MV-4-11 (cell line): ENCODE measurements at regions not wholly inside any gene's neighbourhood (a gene's known extent, or its start where the extent isn't known, plus 50 kb on each side); places are given as distances from the start of the nearest gene placed in this dataset.

Experiments used
- DNase-seq: peaks from one replicate; lab custom pipeline; 2025; lab: John Stamatoyannopoulos, UW

DNA sequence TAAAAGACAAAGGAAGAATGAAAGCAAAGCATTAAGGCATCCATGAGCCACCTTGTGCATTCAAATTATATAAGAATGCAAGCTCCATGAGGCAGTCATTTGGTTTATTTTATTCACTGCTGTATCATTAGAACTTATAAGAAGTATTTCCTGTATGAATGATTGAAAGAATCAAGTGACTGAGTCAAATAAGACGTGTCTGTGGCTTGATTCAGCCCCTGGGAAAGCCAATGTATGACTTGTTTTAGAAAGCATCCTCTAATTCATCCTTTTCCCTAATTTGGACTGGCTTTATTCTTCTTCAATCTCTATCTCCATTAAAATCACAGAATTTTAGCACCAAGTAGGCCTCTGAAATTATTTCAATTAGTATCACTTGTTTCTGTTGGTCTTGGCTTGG lies 461.1 kb downstream of the LPIN1 start:
- no peak for DNase-seq

GRCh38 chr2:12210016-12210933 lies 463.8 kb downstream of the LPIN1 start:
- no peak for DNase-seq

GRCh38 chr2:12211326-12212175 lies 465.1 kb downstream of the LPIN1 start:
- DNase-seq: no peak

GRCh38 chr2:12212841-12213597 lies 466.6 kb downstream of the LPIN1 start:
- DNase-seq: no peak

DNA sequence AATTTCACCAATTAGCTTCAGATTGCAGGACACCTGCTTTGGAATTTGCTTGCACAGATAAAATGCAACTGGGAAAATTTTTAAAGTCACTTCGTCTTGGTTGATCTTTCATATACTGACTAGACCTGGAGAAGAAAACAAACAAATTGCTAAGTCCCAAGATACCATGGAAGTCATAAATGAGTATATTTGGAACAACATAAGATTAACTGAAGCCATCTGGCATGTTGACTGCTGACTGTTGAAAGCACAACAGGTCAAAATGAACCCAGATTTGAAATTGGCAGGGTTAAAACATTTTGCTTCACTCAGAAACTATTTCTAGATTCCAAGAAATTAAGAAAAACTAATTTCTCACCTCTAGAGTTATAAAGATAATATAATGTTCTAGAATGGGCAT lies 470.7 kb downstream of the LPIN1 start:
- no peak for DNase-seq

GRCh38 chr2:12219761-12220160 lies 473.3 kb downstream of the LPIN1 start:
- DNase-seq: no peak

- no peak for DNase-seq
Measured at GRCh38 chr2:12221584-12221983, 475.2 kb downstream of the LPIN1 start.

DNA sequence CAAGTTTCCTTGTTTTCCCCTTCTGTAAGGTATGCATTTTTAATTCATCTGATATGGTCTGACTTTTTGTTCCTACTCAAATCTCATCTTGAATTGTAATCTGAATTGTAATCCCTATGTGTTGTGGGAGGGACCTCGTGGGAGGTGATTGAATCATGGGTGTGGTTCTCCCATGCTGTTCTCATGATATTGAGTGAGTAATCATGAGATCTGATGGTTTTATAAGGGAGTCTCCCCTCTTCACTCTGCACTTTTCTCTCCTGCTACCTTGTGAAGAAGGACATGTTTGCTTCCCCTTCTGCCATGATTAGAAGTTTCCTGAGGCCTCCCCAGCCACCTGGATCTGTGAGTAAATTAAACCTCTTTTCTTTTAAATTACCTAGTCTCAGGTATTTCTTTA lies 476.1 kb downstream of the LPIN1 start:
- DNase-seq: no peak

DNA sequence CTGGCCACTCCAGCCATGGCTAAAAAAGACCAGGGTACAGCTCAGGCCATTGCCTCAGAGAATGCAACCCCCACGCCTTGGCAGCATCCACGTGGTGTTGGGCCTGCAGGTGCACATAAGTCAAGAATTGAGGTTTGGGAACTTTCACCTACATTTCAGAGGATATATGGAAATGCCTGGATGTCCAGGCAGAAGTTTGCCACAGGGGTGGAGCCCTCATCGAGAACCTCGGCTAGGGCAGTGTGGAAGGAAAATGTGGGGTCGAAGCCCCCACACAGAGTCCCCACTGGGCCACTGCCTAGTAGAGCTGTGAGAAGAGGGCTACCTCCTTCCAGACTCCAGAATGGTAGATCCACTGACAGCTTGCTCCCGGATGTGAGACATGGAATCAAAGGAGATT lies 477.3 kb downstream of the LPIN1 start:
- no peak for DNase-seq

- no peak for DNase-seq
Measured at GRCh38 chr2:12226653-12227052, 480.2 kb downstream of the LPIN1 start.

- DNase-seq: no peak
Measured at GRCh38 chr2:12227941-12228608, 481.6 kb downstream of the LPIN1 start.

DNA sequence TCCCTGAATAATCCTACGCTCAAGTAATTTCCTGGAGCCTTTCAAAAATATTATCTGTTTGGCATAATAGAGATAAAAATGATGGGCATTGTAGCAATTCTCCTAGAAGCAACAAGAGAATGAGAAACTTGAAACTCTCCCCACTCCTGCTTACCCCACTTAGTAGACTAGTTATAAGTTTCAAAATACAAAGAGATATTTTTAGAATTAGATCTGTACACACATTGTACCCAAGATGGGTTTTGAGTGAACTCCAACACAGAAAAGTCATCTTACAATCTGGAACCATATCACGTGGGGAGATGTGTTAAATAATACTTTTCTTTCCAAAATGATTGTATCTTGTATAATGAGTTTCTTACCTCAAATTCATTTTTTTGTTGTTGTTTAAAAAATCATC lies 484.9 kb downstream of the LPIN1 start:
- DNase-seq: no peak

DNA sequence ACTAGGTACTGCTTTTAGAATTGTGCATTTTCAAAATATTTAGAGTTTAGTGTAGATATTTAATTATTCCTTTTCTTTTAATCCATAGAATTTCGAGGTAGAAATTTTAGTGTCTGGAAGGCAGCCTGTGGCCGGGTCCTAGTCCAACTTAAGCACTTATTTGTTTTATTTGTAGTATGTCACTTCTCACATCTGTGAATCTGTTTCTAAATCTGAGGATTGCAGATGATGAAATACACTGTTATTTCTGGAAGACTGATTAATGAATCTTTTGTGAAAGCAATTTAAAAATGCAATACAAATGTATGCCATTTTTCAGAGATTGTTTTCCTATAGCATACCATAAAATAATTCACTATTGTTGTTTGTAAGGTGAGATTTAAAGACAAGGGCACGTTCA lies 483.9 kb upstream of the TRIB2 start:
- no peak for DNase-seq

- no peak for DNase-seq
Measured at GRCh38 chr2:12236136-12236844, 480.4 kb upstream of the TRIB2 start.

DNA sequence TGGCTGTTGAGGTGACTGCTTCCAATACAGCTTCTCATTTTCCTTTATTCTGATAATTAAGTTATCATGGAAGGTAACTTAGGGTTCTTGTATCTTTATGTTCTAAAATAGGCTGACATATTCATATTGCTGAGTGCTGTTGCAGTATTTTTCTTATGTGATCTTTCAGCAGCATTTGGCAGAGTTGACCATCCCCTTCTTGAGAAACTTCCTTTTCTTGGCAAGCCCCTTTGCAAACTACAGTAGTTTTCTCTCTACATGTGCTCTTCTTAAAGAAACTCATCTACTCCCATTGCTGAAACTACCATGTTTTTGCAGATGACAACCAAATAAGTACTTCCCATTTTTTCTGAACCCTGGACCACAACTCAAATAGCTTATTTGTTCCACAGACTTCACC lies 476.5 kb upstream of the TRIB2 start:
- DNase-seq: peak; percentile 21

- DNase-seq: no peak
Measured at GRCh38 chr2:12243381-12243780, 473.4 kb upstream of the TRIB2 start.

- DNase-seq: no peak
Measured at GRCh38 chr2:12244070-12244469, 472.7 kb upstream of the TRIB2 start.

GRCh38 chr2:12251121-12251520 lies 465.6 kb upstream of the TRIB2 start:
- DNase-seq: no peak

DNA sequence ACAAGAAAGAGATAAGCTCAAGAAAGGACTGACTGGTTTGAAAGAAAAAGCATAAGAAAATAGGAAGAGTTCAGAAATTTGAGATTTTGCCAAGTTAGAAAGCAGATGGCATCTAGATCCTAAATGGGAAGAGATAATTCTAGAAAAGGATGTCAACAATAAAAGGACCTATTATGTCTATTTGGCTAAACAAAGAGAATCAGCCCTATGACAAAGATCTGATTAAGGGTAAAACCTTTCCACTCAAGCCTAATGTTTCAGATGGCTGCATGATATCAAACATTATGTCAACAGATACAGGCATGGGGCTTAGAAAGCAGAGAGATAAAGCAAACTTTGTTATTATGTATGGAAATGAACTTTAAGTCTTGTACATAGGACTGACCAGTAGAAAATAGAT lies 465.0 kb upstream of the TRIB2 start:
- DNase-seq: no peak

DNA sequence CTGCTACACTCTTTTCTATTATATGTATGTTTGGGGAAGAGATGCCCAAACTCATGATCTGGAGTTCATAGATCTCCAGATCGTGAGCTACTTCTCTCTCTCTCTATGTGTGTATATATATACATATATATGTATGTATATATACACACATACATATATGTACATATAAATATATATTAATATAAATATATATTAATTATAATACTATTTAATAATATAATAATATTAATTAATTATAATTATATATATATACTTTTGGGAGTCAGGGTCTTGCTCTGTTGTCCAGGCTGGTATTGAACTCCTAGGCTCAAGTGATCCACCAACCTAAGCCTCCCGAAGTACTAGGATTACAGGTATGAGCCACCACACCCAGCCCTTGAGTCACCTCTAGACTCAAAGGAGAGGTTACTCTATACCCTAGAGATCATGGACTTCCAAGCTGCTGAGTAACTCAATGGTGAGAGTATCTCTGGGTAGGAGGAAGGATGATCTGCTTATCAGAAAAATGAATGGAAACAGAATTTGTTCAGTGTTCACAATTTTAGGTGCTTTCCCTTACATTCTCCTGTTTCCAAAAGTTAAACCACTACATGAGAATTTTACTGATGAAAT lies 463.5 kb upstream of the TRIB2 start:
- DNase-seq: no peak
